Breast epithelium (tissue), 4 donors: ENCODE measurements at regions not wholly inside any gene's neighbourhood (a gene's known extent, or its start where the extent isn't known, plus 50 kb on each side); places are given as distances from the start of the nearest gene placed in this dataset.
"Not testable (repeated sequence)": the region's sequence is repeated elsewhere in the genome, so short reads cannot be mapped to it uniquely, and the experiment has no call there.

Experiments
- DNase-seq, 2 donors: peaks; one replicate each; pipeline ENCODE4 v3.0.0-alpha.2; 2019; ENCODE audit warnings: low spot score in 2 of 2
- H3K27ac ChIP-seq, 2 donors: fragments of 200-600 bp; sonication (generic) in 1 of 2; one replicate each; pipeline ENCODE4 v1.5.1; 2016 to 2019; ENCODE audit warnings: mild to moderate bottlenecking in 1 of 2
- H3K27me3 ChIP-seq, 2 donors: fragments of 200-600 bp; sonication (generic) in 1 of 2; one replicate each; pipeline versions ENCODE4 v1.5.1 to v1.6.0; 2017 to 2019; ENCODE audit warnings: control low read depth in 1 of 2, mild to moderate bottlenecking in 1 of 2
- H3K36me3 ChIP-seq: fragments of 200-600 bp; one replicate; pipeline ENCODE4 v1.5.1; 2019
- H3K4me1 ChIP-seq, 2 donors: fragments of 200-600 bp; sonication (generic); one replicate each; pipeline ENCODE4 v1.5.1; 2016 to 2019; ENCODE audit warnings: control low read depth in 1 of 2
- H3K4me3 ChIP-seq, 3 donors: fragments of 200-600 bp; sonication (generic); 1 replicate in 2 of 3; 2 replicates in 1 of 3; pipeline ENCODE4 v1.5.1; 2016 to 2019; ENCODE audit warnings: mild to moderate bottlenecking in 3 of 3, moderate library complexity in 2 of 3
- H3K9me3 ChIP-seq, 2 donors: fragments of 200-600 bp; sonication (generic) in 1 of 2; one replicate each; pipeline ENCODE4 v1.5.1; 2016 to 2019; ENCODE audit warnings: control low read depth in 1 of 2
- POLR2A ChIP-seq: fragments of 450-650 bp; IDR thresholded peaks from one replicate; pipeline ENCODE4 v1.6.1; 2016; ENCODE audit warnings: antibody characterized with exemption, mild to moderate bottlenecking, moderate library complexity
- POLR2AphosphoS5 ChIP-seq, 3 donors: sonication (generic); formaldehyde crosslinking; IDR thresholded peaks; one replicate each; pipeline ENCODE4 v1.6.1; 2017; ENCODE audit warnings: antibody characterized with exemption in 3 of 3
- intact Hi-C: fragments of 100-400 bp; cut with DNase I; formaldehyde crosslinking; loops from one replicate; pipeline ENCODE4 v1.15.1; 2023; ENCODE audit warnings: low total_unique reads
- TF ChIP-seq, protein P1 (sequence below), 3 donors: fragments of 450-650 bp; IDR thresholded peaks; one replicate each; pipeline ENCODE4 v1.5.1; 2016 to 2017; ENCODE audit warnings: antibody characterized with exemption in 3 of 3, mild to moderate bottlenecking in 3 of 3, moderate library complexity in 3 of 3

DNA sequence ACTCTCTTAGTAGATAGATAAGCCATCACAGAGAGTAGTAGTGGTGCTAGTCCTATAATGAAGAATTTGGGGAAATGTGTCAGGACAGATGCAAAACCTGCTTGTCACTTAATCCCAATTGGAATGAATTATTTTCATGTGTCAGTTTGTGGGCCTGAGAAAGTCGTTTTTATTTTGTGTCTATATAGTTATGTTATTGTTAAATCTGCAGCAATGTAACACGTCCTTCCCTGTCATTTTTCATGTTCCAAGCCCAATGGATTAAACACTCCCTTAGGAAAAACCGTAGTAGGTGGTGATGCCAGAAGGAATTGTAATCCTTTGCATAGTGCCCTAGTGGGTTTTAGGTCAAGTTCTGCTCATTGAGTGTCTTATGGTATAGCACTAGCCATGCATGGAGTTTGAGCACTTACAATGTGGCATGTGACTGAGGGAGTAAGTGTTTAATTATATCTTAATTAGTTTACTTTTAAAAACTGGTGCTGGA lies 105.9 kb upstream of the PRSS16 start:
- H3K27ac ChIP-seq: no peak overlapping the region
- no peaks in the 10 kb centered on the region for H3K27me3 ChIP-seq
- no peaks in the 10 kb centered on the region for H3K9me3 ChIP-seq
- no peak overlapping the region for H3K4me3 ChIP-seq
- intact Hi-C loops: no loop called here
- H3K4me1 ChIP-seq: peaks cover 0 to 5% of the 10 kb centered on the region in 2 donors
- no peak for DNase-seq
- TF ChIP-seq, protein P1, sequence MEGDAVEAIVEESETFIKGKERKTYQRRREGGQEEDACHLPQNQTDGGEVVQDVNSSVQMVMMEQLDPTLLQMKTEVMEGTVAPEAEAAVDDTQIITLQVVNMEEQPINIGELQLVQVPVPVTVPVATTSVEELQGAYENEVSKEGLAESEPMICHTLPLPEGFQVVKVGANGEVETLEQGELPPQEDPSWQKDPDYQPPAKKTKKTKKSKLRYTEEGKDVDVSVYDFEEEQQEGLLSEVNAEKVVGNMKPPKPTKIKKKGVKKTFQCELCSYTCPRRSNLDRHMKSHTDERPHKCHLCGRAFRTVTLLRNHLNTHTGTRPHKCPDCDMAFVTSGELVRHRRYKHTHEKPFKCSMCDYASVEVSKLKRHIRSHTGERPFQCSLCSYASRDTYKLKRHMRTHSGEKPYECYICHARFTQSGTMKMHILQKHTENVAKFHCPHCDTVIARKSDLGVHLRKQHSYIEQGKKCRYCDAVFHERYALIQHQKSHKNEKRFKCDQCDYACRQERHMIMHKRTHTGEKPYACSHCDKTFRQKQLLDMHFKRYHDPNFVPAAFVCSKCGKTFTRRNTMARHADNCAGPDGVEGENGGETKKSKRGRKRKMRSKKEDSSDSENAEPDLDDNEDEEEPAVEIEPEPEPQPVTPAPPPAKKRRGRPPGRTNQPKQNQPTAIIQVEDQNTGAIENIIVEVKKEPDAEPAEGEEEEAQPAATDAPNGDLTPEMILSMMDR (IDR thresholded peaks at IDR 0.05): no peak
- TF ChIP-seq POLR2AphosphoS5 (IDR thresholded peaks at IDR 0.05): no peak
- TF ChIP-seq POLR2A: no peak
- H3K36me3 ChIP-seq: no peaks in the 10 kb centered on the region

DNA sequence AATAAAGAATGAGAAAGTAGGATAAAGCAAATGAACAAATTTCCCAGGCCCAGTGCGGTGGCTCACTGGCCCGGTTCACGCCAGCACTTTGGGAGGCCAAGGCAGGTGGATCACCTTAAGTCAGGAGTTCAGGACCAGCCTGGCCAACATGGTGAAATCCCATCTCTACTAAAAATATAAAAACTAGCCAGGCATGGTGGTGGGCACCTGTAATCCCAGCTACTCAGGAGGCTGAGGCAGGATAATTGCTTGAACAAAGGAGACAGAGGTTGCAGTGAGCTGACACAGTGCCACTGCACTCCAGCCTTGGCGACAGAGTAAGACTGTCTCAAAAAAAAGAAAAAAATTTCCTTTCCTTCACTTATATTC lies 104.5 kb upstream of the PRSS16 start:
- H3K27me3 ChIP-seq, intact Hi-C loops, H3K36me3 ChIP-seq, DNase-seq, H3K27ac ChIP-seq, H3K4me1 ChIP-seq, H3K4me3 ChIP-seq, H3K9me3 ChIP-seq: not testable (repeated sequence)

DNA sequence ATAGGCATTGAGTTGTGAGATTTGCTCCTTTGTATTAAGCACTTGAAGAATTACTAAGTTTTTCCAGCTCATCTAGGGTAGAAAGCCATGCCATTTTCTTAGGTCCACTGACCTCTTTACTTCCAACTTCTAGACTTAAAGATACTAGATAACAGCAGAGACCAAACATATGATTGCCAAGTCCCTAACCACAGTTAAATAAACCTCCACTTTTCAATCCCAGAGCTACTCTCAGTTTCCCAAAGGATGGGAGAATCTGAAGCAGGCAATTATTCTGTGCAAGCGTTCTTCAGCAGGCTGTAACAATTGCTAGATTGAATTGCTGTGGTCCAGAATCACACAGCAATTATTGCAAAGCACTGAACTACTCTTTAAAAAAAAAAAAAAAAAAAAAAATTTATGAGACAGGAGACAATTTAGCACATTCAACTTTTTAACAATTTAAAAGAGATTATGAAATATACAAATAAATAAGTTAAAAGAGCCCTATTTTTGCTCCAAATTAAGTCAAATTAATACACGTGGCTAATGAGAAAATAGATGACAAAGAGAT lies 104.0 kb upstream of the PRSS16 start:
- DNase-seq: no peak
- TF ChIP-seq, protein P1 (IDR thresholded peaks at IDR 0.05): no peak
- TF ChIP-seq POLR2A (no peak), POLR2AphosphoS5 (IDR thresholded peaks at IDR 0.05) (no peak)
- no peak overlapping the region for H3K4me3 ChIP-seq

DNA sequence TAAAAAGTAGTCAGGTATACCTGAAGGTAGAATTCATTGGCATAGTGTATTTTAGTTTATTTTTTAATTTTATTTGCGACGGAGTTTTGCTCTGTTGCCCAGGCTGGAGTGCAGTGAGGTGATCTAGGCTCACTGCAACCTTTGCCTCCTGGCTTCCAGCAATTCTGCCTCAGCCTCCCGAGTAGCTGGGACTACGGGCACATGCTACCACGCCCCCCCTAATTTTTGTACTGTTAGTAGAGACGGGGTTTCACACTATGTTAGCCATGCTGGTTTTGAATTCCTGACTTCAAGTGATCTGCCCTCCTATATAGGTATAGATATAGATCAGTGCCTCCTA lies 102.8 kb upstream of the PRSS16 start:
- H3K4me3 ChIP-seq: peak overlapping the region in 2 of 3 donors; percentile 70 to 87
- H3K27me3 ChIP-seq: no peaks in the 10 kb centered on the region
- TF ChIP-seq POLR2A (no peak), POLR2AphosphoS5 (IDR thresholded peaks at IDR 0.05) (no peak)
- TF ChIP-seq, protein P1 (IDR thresholded peaks at IDR 0.05): no peak
- H3K27ac ChIP-seq: no peak overlapping the region
- H3K36me3 ChIP-seq: no peaks in the 10 kb centered on the region
- H3K4me1 ChIP-seq: peaks cover 0 to 2% of the 10 kb centered on the region in 2 donors
- no peak for DNase-seq
- H3K9me3 ChIP-seq: no peaks in the 10 kb centered on the region
- intact Hi-C loops: no loop called here

More for the DNA sequence above, 104.0 kb upstream of the PRSS16 start:
- Histone ChIP-seq H3K27ac (no peak overlapping the region), H3K27me3 (no peaks in the 10 kb centered on the region), H3K9me3 (no peaks in the 10 kb centered on the region), H3K36me3 (no peaks in the 10 kb centered on the region), H3K4me1 (peaks cover 0 to 5% of the 10 kb centered on the region in 2 donors)
- intact Hi-C loops: no loop called here

DNA sequence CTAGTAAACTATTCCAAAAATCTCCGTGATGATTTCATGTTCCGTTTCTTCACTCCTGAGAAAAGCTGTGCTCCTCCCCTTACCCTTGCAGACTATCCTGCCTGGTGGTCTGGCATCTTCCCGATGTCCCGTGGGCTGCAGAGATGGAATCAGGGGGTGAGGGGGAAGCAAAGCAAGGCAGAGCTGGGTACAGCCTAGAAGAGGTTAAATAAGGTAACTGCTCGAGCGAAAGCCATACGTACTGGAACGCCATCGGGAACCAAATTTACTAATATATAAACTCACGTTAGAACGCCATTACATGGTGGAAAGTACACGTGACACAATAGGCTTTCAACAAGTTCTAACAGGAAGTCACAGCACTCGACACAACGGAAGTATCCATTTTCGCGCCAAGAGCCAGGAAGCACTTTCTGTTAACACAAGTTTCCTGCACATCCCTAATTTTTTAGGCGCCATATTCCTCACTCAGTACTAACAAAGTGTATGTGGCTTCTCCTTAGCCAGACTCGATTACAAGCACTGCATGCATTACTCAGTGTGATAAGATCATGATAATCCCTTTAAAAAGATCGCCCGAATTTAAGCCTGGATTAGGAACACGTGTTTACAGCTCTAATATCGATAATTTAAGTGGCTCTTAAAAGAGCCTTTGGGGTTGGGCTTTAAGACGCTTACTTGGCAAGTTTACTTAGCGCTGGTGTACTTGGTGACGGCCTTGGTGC lies 101.6 kb upstream of the PRSS16 start:
- DNase-seq: peak; percentile 73 to 86
- TF ChIP-seq POLR2AphosphoS5 (IDR thresholded peaks at IDR 0.05): peak; percentile 80 to 87 (median 84)
- TF ChIP-seq, protein P1 (IDR thresholded peaks at IDR 0.05): no peak
- no peaks in the 10 kb centered on the region for H3K27me3 ChIP-seq
- H3K9me3 ChIP-seq: no peaks in the 10 kb centered on the region
- H3K4me1 ChIP-seq: no peaks in the 10 kb centered on the region
- no peaks in the 10 kb centered on the region for H3K36me3 ChIP-seq
- H3K27ac ChIP-seq: peak overlapping the region; percentile 95 to 98
- H3K4me3 ChIP-seq: peak overlapping the region; percentile 50 to 87 (median 70)
- intact Hi-C loops: no loop called here

DNA sequence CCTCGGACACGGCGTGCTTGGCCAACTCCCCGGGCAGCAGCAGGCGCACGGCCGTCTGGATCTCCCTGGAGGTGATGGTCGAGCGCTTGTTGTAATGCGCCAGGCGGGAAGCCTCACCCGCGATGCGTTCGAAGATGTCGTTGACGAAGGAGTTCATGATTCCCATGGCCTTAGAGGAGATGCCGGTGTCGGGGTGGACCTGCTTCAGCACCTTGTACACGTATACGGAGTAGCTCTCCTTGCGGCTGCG lies 101.1 kb upstream of the PRSS16 start:
- H3K27me3 ChIP-seq, intact Hi-C loops, H3K36me3 ChIP-seq, H3K4me1 ChIP-seq, H3K9me3 ChIP-seq, DNase-seq: not testable (repeated sequence)
- Histone ChIP-seq H3K4me3 (peak overlapping the region; percentile 50 to 87 (median 70)), H3K27ac (peak overlapping the region; percentile 95 to 98)
